Common myeloid progenitor, CD34-positive (primary cell): ENCODE measurements at regions not wholly inside any gene's neighbourhood (a gene's known extent, or its start where the extent isn't known, plus 50 kb on each side); places are given as distances from the start of the nearest gene placed in this dataset.

Source experiments
- CTCF ChIA-PET: fragments of 350-600 bp; sonication (Branson Sonifier 250); formaldehyde crosslinking; loops from one replicate; lab custom pipeline; 2021; ENCODE audit warnings: antibody characterized with exemption; lab: Charles Lee
- POLR2A ChIA-PET: fragments of 350-600 bp; sonication (Branson Sonifier 250); formaldehyde crosslinking; loops from one replicate; lab custom pipeline; 2021; ENCODE audit warnings: antibody characterized with exemption; lab: Charles Lee
- DNase-seq, 3 donors: peaks; one replicate each; pipeline versions ENCODE4 v3.0.0 to v3.0.0-alpha.2; 2013
- H3K27ac ChIP-seq, 2 experiments: 1 replicate in 1 of 2; 2 replicates in 1 of 2; pipeline ENCODE4 v1.7.0; 2013; ENCODE audit warnings: inconsistent platforms in 2 of 2, low read length in 2 of 2, mild to moderate bottlenecking in 2 of 2, low read depth in 1 of 2, moderate library complexity in 1 of 2; ENCODE audit not compliant: severe bottlenecking in 2 of 2, insufficient read depth in 1 of 2, poor library complexity in 1 of 2
- H3K27me3 ChIP-seq, 5 experiments: replicated peaks in 2 of 5; 1 replicate in 3 of 5; 2 replicates in 2 of 5; pipeline versions ENCODE4 v1.6.1 to v1.7.0; 2013; ENCODE audit warnings: low read length in 4 of 5, mild to moderate bottlenecking in 2 of 5, moderate library complexity in 2 of 5, inconsistent platforms in 1 of 5; ENCODE audit not compliant: insufficient read depth in 5 of 5, control insufficient read depth in 4 of 5
- H3K36me3 ChIP-seq, 4 experiments: 1 replicate in 2 of 4; 2 replicates in 2 of 4; pipeline versions ENCODE4 v1.6.1 to v1.7.0; 2013; ENCODE audit warnings: low read length in 3 of 4, control low read depth in 1 of 4, mild to moderate bottlenecking in 1 of 4; ENCODE audit not compliant: control insufficient read depth in 4 of 4, insufficient read depth in 4 of 4
- H3K4me1 ChIP-seq, 4 experiments: 1 replicate in 3 of 4; 2 replicates in 1 of 4; pipeline versions ENCODE4 v1.6.1 to v1.7.1; 2013; ENCODE audit warnings: low read length in 3 of 4, mild to moderate bottlenecking in 3 of 4, control low read depth in 1 of 4, inconsistent platforms in 1 of 4, moderate library complexity in 1 of 4; ENCODE audit not compliant: control insufficient read depth in 4 of 4, insufficient read depth in 4 of 4; ENCODE audit errors: control extremely low read depth in 1 of 4
- H3K4me3 ChIP-seq, 7 experiments: 1 replicate in 4 of 7; 2 replicates in 3 of 7; pipeline versions ENCODE4 v1.5.1 to v1.7.0; 2013; ENCODE audit warnings: mild to moderate bottlenecking in 7 of 7, low read length in 6 of 7, moderate library complexity in 6 of 7, inconsistent platforms in 2 of 7, low read depth in 2 of 7, control low read depth in 1 of 7; ENCODE audit not compliant: insufficient read depth in 4 of 7, control insufficient read depth in 1 of 7; ENCODE audit errors: extremely low read depth in 1 of 7
- H3K9me3 ChIP-seq, 5 experiments: 1 replicate in 4 of 5; 2 replicates in 1 of 5; pipeline versions ENCODE4 v1.6.1 to v1.7.1; 2013; ENCODE audit warnings: low read length in 4 of 5, mild to moderate bottlenecking in 2 of 5, inconsistent platforms in 1 of 5, low read depth in 1 of 5, moderate library complexity in 1 of 5; ENCODE audit not compliant: control insufficient read depth in 4 of 5, insufficient read depth in 2 of 5; ENCODE audit errors: control extremely low read depth in 1 of 5
- WGBS: methylation state at CpG from one replicate; pipeline ENCODE4 v1.1.5; 2013; ENCODE audit not compliant: insufficient coverage; 5-methylcytosine and 5-hydroxymethylcytosine counted together

- CTCF ChIA-PET, result interaction anchor here (0.8 to 1.0 kb wide), 2 partner anchors 11 to 19 kb away, joined by 3 read pairs; no protein-coding TSS in a partner anchor
- POLR2A ChIA-PET, result no interaction called here
- Histone ChIP-seq H3K4me1 (no peaks in the 10 kb centered on the region), H3K27ac (no peak overlapping the region), H3K27me3 (no peaks in the 10 kb centered on the region), H3K9me3 (no peaks in the 10 kb centered on the region), H3K36me3 (no peaks in the 10 kb centered on the region), H3K4me3 (no peak overlapping the region)
- WGBS, result 100% methylated on average over 1 of the region's 3 CpGs
- no peak for DNase-seq
Measured at GRCh38 chr6:84361372-84362192, 134.1 kb upstream of the CEP162 start.

GRCh38 chr6:84360039-84360438, 132.6 kb upstream of the CEP162 start:
- CTCF ChIA-PET, result interaction anchor here (0.6 kb wide), 1 partner anchor 26 kb away, joined by 3 read pairs; no protein-coding TSS in a partner anchor
- POLR2A ChIA-PET, result no interaction called here
- Histone ChIP-seq H3K27me3 (no peaks in the 10 kb centered on the region), H3K4me1 (no peaks in the 10 kb centered on the region), H3K9me3 (no peaks in the 10 kb centered on the region), H3K36me3 (no peaks in the 10 kb centered on the region), H3K4me3 (no peak overlapping the region), H3K27ac (no peak overlapping the region)
- 89% methylated on average over 2 of the region's 5 CpGs for WGBS
- no peak for DNase-seq

GRCh38 chr6:84358581-84358980, 131.1 kb upstream of the CEP162 start:
- CTCF ChIA-PET, result no interaction called here
- POLR2A ChIA-PET, result no interaction called here
- no peak overlapping the region for H3K4me3 ChIP-seq
- H3K9me3 ChIP-seq, result no peaks in the 10 kb centered on the region
- WGBS, result 100% methylated on average over 1 of the region's 3 CpGs
- H3K36me3 ChIP-seq, result no peaks in the 10 kb centered on the region
- no peaks in the 10 kb centered on the region for H3K27me3 ChIP-seq
- DNase-seq, result no peak
- H3K4me1 ChIP-seq, result no peaks in the 10 kb centered on the region
- no peak overlapping the region for H3K27ac ChIP-seq

- no peaks in the 10 kb centered on the region for H3K9me3 ChIP-seq
- 88% methylated on average over 1 of the region's 2 CpGs for WGBS
- no peak for DNase-seq
- H3K27me3 ChIP-seq, result no peaks in the 10 kb centered on the region
- no peaks in the 10 kb centered on the region for H3K36me3 ChIP-seq
- H3K27ac ChIP-seq, result no peak overlapping the region
- H3K4me3 ChIP-seq, result no peak overlapping the region
- CTCF ChIA-PET, result no interaction called here
- no peaks in the 10 kb centered on the region for H3K4me1 ChIP-seq
- POLR2A ChIA-PET, result no interaction called here
Measured at GRCh38 chr6:84357631-84358030, 130.2 kb upstream of the CEP162 start.

GRCh38 chr6:84356907-84357306, 129.5 kb upstream of the CEP162 start:
- DNase-seq, result no peak
- 73% methylated on average over 2 of the region's 5 CpGs for WGBS
- H3K4me1 ChIP-seq, result no peaks in the 10 kb centered on the region
- no peak overlapping the region for H3K27ac ChIP-seq
- H3K4me3 ChIP-seq, result no peak overlapping the region
- H3K36me3 ChIP-seq, result no peaks in the 10 kb centered on the region
- H3K27me3 ChIP-seq, result no peaks in the 10 kb centered on the region
- H3K9me3 ChIP-seq, result no peaks in the 10 kb centered on the region
- ChIA-PET POLR2A (no interaction called here), CTCF (no interaction called here)

GRCh38 chr6:84353459-84354423, 126.3 kb upstream of the CEP162 start:
- no peaks in the 10 kb centered on the region for H3K4me1 ChIP-seq
- DNase-seq, result no peak
- H3K4me3 ChIP-seq, result no peak overlapping the region
- 100% methylated on average over 2 of the region's 5 CpGs for WGBS
- POLR2A ChIA-PET, result no interaction called here
- no peaks in the 10 kb centered on the region for H3K36me3 ChIP-seq
- CTCF ChIA-PET, result no interaction called here
- H3K9me3 ChIP-seq, result no peaks in the 10 kb centered on the region
- H3K27ac ChIP-seq, result no peak overlapping the region
- H3K27me3 ChIP-seq, result no peaks in the 10 kb centered on the region

- Histone ChIP-seq H3K27ac (no peak overlapping the region), H3K9me3 (no peaks in the 10 kb centered on the region), H3K4me3 (no peak overlapping the region), H3K27me3 (no peaks in the 10 kb centered on the region), H3K36me3 (no peaks in the 10 kb centered on the region), H3K4me1 (no peaks in the 10 kb centered on the region)
- ChIA-PET CTCF (no interaction called here), POLR2A (no interaction called here)
- no peak for DNase-seq
Measured at GRCh38 chr6:84350397-84350796, 123.0 kb upstream of the CEP162 start.
